Memory B cell (primary cell): ENCODE measurements at regions not wholly inside any gene's neighbourhood (a gene's known extent, or its start where the extent isn't known, plus 50 kb on each side); places are given as distances from the start of the nearest gene placed in this dataset.

Source experiments
- ATAC-seq: fragments of 150-1000 bp; cut with Tn5 transposase; 2 replicates; pipeline ENCODE4 v1.10.0; 2021; ENCODE audit warnings: low read depth, mild to moderate bottlenecking, moderate library complexity
- DNase-seq, 2 donors: peaks; one replicate each; pipeline ENCODE4 v3.0.0; 2022; ENCODE audit warnings: low spot score in 2 of 2
- H3K27ac Mint-ChIP-seq: one replicate; pipeline ENCODE4 v1.8.0; 2022; ENCODE audit warnings: mild to moderate bottlenecking, moderate library complexity, mixed read lengths
- H3K27me3 Mint-ChIP-seq: one replicate; pipeline ENCODE4 v1.8.0; 2022; ENCODE audit warnings: mixed read lengths
- H3K36me3 Mint-ChIP-seq: one replicate; pipeline ENCODE4 v1.8.0; 2022; ENCODE audit warnings: mild to moderate bottlenecking, mixed read lengths
- H3K4me1 Mint-ChIP-seq: one replicate; pipeline ENCODE4 v1.8.0; 2022; ENCODE audit warnings: mixed read lengths
- H3K4me3 Mint-ChIP-seq: one replicate; pipeline ENCODE4 v1.8.0; 2022; ENCODE audit warnings: mild to moderate bottlenecking, moderate library complexity, mixed read lengths
- H3K9me3 Mint-ChIP-seq: one replicate; pipeline ENCODE4 v1.8.0; 2022; ENCODE audit warnings: mixed read lengths

GRCh38 chr15:96549136-96549535 is 218.6 kb downstream of the NR2F2 start:
- Mint-ChIP-seq H3K4me3 (no peak overlapping the region), H3K27me3 (no peaks in the 10 kb centered on the region), H3K4me1 (no peaks in the 10 kb centered on the region), H3K27ac (no peak overlapping the region), H3K9me3 (peaks cover 2% of the 10 kb centered on the region), H3K36me3 (no peaks in the 10 kb centered on the region)
- ATAC-seq (no peak), DNase-seq (no peak)

GRCh38 chr15:96551196-96551595 is 220.7 kb downstream of the NR2F2 start:
- peaks cover 2% of the 10 kb centered on the region for H3K36me3 Mint-ChIP-seq
- H3K9me3 Mint-ChIP-seq, result peaks cover 8% of the 10 kb centered on the region
- ATAC-seq, result no peak
- DNase-seq, result no peak
- no peaks in the 10 kb centered on the region for H3K4me1 Mint-ChIP-seq
- no peak overlapping the region for H3K4me3 Mint-ChIP-seq
- no peaks in the 10 kb centered on the region for H3K27me3 Mint-ChIP-seq
- H3K27ac Mint-ChIP-seq, result no peak overlapping the region

GRCh38 chr15:96551722-96552121 is 221.2 kb downstream of the NR2F2 start:
- H3K9me3 Mint-ChIP-seq, result peaks cover 8% of the 10 kb centered on the region
- peaks cover 2% of the 10 kb centered on the region for H3K36me3 Mint-ChIP-seq
- no peak overlapping the region for H3K4me3 Mint-ChIP-seq
- no peaks in the 10 kb centered on the region for H3K4me1 Mint-ChIP-seq
- H3K27me3 Mint-ChIP-seq, result no peaks in the 10 kb centered on the region
- no peak for ATAC-seq
- H3K27ac Mint-ChIP-seq, result no peak overlapping the region
- DNase-seq, result no peak

- H3K27ac Mint-ChIP-seq, result no peak overlapping the region
- DNase-seq (no peak), ATAC-seq (no peak)
- no peaks in the 10 kb centered on the region for H3K4me1 Mint-ChIP-seq
- H3K27me3 Mint-ChIP-seq, result no peaks in the 10 kb centered on the region
- no peak overlapping the region for H3K4me3 Mint-ChIP-seq
- peaks cover 8% of the 10 kb centered on the region for H3K9me3 Mint-ChIP-seq
- peaks cover 2% of the 10 kb centered on the region for H3K36me3 Mint-ChIP-seq
These were observed 222.5 kb downstream of the NR2F2 start for GRCh38 chr15:96553006-96553405.

- Mint-ChIP-seq H3K4me3 (no peak overlapping the region), H3K27ac (no peak overlapping the region), H3K36me3 (peaks cover 2% of the 10 kb centered on the region), H3K4me1 (no peaks in the 10 kb centered on the region), H3K27me3 (no peaks in the 10 kb centered on the region), H3K9me3 (peaks cover 8% of the 10 kb centered on the region)
- ATAC-seq, result no peak
- no peak for DNase-seq
These were observed 223.0 kb downstream of the NR2F2 start for GRCh38 chr15:96553451-96553850.

- ATAC-seq (no peak), DNase-seq (no peak)
- H3K27ac Mint-ChIP-seq, result no peak overlapping the region
- peaks cover 8% of the 10 kb centered on the region for H3K9me3 Mint-ChIP-seq
- no peak overlapping the region for H3K4me3 Mint-ChIP-seq
- peaks cover 2% of the 10 kb centered on the region for H3K36me3 Mint-ChIP-seq
- H3K27me3 Mint-ChIP-seq, result no peaks in the 10 kb centered on the region
- H3K4me1 Mint-ChIP-seq, result no peaks in the 10 kb centered on the region
These were observed 223.4 kb downstream of the NR2F2 start for GRCh38 chr15:96553931-96554330.

- peaks cover 8% of the 10 kb centered on the region for H3K9me3 Mint-ChIP-seq
- H3K27ac Mint-ChIP-seq, result no peak overlapping the region
- no peaks in the 10 kb centered on the region for H3K27me3 Mint-ChIP-seq
- no peak for DNase-seq
- no peak for ATAC-seq
- H3K36me3 Mint-ChIP-seq, result peaks cover 2% of the 10 kb centered on the region
- no peak overlapping the region for H3K4me3 Mint-ChIP-seq
- no peaks in the 10 kb centered on the region for H3K4me1 Mint-ChIP-seq
These were observed 224.0 kb downstream of the NR2F2 start for GRCh38 chr15:96554541-96554940.

GRCh38 chr15:96559087-96559486 is 228.6 kb downstream of the NR2F2 start:
- Mint-ChIP-seq H3K27me3 (no peaks in the 10 kb centered on the region), H3K36me3 (peaks cover 2% of the 10 kb centered on the region), H3K4me1 (no peaks in the 10 kb centered on the region), H3K4me3 (no peak overlapping the region), H3K27ac (no peak overlapping the region), H3K9me3 (peaks cover 13% of the 10 kb centered on the region)
- ATAC-seq, result no peak
- DNase-seq, result no peak

GRCh38 chr15:96559631-96560030 is 229.1 kb downstream of the NR2F2 start:
- ATAC-seq (no peak), DNase-seq (no peak)
- Mint-ChIP-seq H3K27ac (no peak overlapping the region), H3K4me1 (no peaks in the 10 kb centered on the region), H3K9me3 (peaks cover 10% of the 10 kb centered on the region), H3K4me3 (no peak overlapping the region), H3K36me3 (peaks cover 1% of the 10 kb centered on the region), H3K27me3 (no peaks in the 10 kb centered on the region)

GRCh38 chr15:96560246-96560895 is 229.9 kb downstream of the NR2F2 start:
- H3K4me1 Mint-ChIP-seq, result no peaks in the 10 kb centered on the region
- H3K36me3 Mint-ChIP-seq, result no peaks in the 10 kb centered on the region
- ATAC-seq, result no peak
- no peak overlapping the region for H3K4me3 Mint-ChIP-seq
- no peaks in the 10 kb centered on the region for H3K27me3 Mint-ChIP-seq
- no peak for DNase-seq
- peaks cover 7% of the 10 kb centered on the region for H3K9me3 Mint-ChIP-seq
- H3K27ac Mint-ChIP-seq, result no peak overlapping the region

- Mint-ChIP-seq H3K27ac (no peak overlapping the region), H3K27me3 (no peaks in the 10 kb centered on the region), H3K9me3 (peaks cover 7% of the 10 kb centered on the region), H3K4me1 (no peaks in the 10 kb centered on the region), H3K36me3 (no peaks in the 10 kb centered on the region), H3K4me3 (no peak overlapping the region)
- DNase-seq (no peak), ATAC-seq (no peak)
These were observed 231.1 kb downstream of the NR2F2 start for GRCh38 chr15:96561593-96561992.

GRCh38 chr15:96564546-96564945 is 234.0 kb downstream of the NR2F2 start:
- no peak overlapping the region for H3K27ac Mint-ChIP-seq
- DNase-seq, result no peak
- no peak for ATAC-seq
- no peaks in the 10 kb centered on the region for H3K27me3 Mint-ChIP-seq
- H3K4me1 Mint-ChIP-seq, result no peaks in the 10 kb centered on the region
- H3K9me3 Mint-ChIP-seq, result peaks cover 7% of the 10 kb centered on the region
- H3K4me3 Mint-ChIP-seq, result no peak overlapping the region
- no peaks in the 10 kb centered on the region for H3K36me3 Mint-ChIP-seq

- H3K27ac Mint-ChIP-seq, result no peak overlapping the region
- no peaks in the 10 kb centered on the region for H3K27me3 Mint-ChIP-seq
- no peaks in the 10 kb centered on the region for H3K36me3 Mint-ChIP-seq
- H3K4me3 Mint-ChIP-seq, result no peak overlapping the region
- DNase-seq, result no peak
- peaks cover 6% of the 10 kb centered on the region for H3K9me3 Mint-ChIP-seq
- ATAC-seq, result no peak
- H3K4me1 Mint-ChIP-seq, result no peaks in the 10 kb centered on the region
These were observed 234.8 kb downstream of the NR2F2 start for GRCh38 chr15:96565266-96565665.

GRCh38 chr15:96574782-96575181 is 244.3 kb downstream of the NR2F2 start:
- Mint-ChIP-seq H3K4me1 (no peaks in the 10 kb centered on the region), H3K27me3 (no peaks in the 10 kb centered on the region), H3K27ac (no peak overlapping the region), H3K4me3 (no peak overlapping the region), H3K36me3 (no peaks in the 10 kb centered on the region), H3K9me3 (peaks cover 2% of the 10 kb centered on the region)
- no peak for DNase-seq
- ATAC-seq, result no peak

GRCh38 chr15:96576596-96576995 is 246.1 kb downstream of the NR2F2 start:
- no peak for DNase-seq
- Mint-ChIP-seq H3K9me3 (no peaks in the 10 kb centered on the region), H3K36me3 (no peaks in the 10 kb centered on the region), H3K27me3 (no peaks in the 10 kb centered on the region), H3K27ac (no peak overlapping the region), H3K4me3 (no peak overlapping the region), H3K4me1 (no peaks in the 10 kb centered on the region)
- no peak for ATAC-seq
